ENCODE measurements at regions not wholly inside any gene's neighbourhood (a gene's known extent, or its start where the extent isn't known, plus 50 kb on each side); places are given as distances from the start of the nearest gene placed in this dataset.
"Not testable (repeated sequence)": the region's sequence is repeated elsewhere in the genome, so short reads cannot be mapped to it uniquely, and the experiment has no call there.

DNA sequence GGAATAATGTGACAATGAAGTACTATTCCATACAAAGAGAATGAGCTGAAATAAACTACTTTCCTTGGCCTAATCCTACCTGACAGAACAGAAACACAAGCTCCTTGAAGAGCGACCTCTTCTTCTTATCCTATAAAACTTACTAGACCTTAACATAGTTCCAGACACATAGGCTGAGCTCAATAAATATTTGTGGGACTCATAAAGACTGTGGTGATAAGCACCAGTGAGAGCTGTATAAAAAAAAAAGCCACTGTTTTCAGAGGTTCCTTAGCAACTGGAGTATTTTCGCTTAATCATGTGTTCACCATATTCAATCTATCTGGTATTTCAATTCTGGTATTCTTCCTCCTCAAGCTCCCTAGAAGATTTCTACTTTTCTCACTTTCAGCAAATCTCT, 1129.6 kb downstream of the STPG2 start:
- H3K27me3 ChIP-seq: no peaks in the 10 kb centered on the region
- in situ Hi-C loops (cut with MboI; ENCODE audit: low sequenced_read_pairs in 4 of 4): no loop called here
- H3K4me1 ChIP-seq: no peaks in the 10 kb centered on the region
- no peak overlapping the region for H3K27ac ChIP-seq
- TF ChIP-seq, protein P1, sequence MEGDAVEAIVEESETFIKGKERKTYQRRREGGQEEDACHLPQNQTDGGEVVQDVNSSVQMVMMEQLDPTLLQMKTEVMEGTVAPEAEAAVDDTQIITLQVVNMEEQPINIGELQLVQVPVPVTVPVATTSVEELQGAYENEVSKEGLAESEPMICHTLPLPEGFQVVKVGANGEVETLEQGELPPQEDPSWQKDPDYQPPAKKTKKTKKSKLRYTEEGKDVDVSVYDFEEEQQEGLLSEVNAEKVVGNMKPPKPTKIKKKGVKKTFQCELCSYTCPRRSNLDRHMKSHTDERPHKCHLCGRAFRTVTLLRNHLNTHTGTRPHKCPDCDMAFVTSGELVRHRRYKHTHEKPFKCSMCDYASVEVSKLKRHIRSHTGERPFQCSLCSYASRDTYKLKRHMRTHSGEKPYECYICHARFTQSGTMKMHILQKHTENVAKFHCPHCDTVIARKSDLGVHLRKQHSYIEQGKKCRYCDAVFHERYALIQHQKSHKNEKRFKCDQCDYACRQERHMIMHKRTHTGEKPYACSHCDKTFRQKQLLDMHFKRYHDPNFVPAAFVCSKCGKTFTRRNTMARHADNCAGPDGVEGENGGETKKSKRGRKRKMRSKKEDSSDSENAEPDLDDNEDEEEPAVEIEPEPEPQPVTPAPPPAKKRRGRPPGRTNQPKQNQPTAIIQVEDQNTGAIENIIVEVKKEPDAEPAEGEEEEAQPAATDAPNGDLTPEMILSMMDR (IDR thresholded peaks at IDR 0.05 in 4 of 5, conservative IDR thresholded peaks at IDR 0.05 in 1 of 5): no peak
- TF ChIP-seq POLR2A (IDR thresholded peaks at IDR 0.05): no peak
- intact Hi-C loops (cut with DNase I; ENCODE audit: low total_unique reads): no loop called here
- no peaks in the 10 kb centered on the region for H3K36me3 ChIP-seq
- no peak overlapping the region for H3K4me3 ChIP-seq
- DNase-seq (no peak), ATAC-seq (no peak)
- no peaks in the 10 kb centered on the region for H3K9me3 ChIP-seq

DNA sequence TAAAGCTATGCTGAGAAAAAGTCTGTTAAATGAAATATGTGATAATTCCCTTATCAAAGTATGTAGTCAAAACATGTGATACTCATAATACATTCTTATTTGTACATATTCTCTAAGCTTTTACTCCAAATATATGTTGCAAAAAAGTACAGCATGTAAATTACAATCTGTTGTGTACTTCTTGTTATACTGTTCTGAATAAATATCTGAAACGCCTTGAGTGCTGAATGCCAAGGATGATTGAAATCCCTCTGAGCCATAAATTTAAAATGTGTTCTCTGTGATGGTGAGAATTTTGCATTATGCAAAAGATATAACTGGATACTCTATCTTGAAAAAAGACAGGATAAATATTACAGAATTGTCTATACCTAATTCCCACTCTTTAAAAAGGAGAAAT, 1128.0 kb downstream of the STPG2 start:
- no peak for TF ChIP-seq POLR2A (IDR thresholded peaks at IDR 0.05)
- TF ChIP-seq, protein P1 (IDR thresholded peaks at IDR 0.05 in 4 of 5, conservative IDR thresholded peaks at IDR 0.05 in 1 of 5): no peak
- DNase-seq: no peak
- no peaks in the 10 kb centered on the region for H3K9me3 ChIP-seq
- H3K4me3 ChIP-seq: no peak overlapping the region
- no peaks in the 10 kb centered on the region for H3K27me3 ChIP-seq
- in situ Hi-C loops (cut with MboI; ENCODE audit: low sequenced_read_pairs in 4 of 4) (no loop called here), intact Hi-C loops (cut with DNase I; ENCODE audit: low total_unique reads) (no loop called here)
- no peak for ATAC-seq
- no peaks in the 10 kb centered on the region for H3K4me1 ChIP-seq
- H3K27ac ChIP-seq: no peak overlapping the region
- no peaks in the 10 kb centered on the region for H3K36me3 ChIP-seq

DNA sequence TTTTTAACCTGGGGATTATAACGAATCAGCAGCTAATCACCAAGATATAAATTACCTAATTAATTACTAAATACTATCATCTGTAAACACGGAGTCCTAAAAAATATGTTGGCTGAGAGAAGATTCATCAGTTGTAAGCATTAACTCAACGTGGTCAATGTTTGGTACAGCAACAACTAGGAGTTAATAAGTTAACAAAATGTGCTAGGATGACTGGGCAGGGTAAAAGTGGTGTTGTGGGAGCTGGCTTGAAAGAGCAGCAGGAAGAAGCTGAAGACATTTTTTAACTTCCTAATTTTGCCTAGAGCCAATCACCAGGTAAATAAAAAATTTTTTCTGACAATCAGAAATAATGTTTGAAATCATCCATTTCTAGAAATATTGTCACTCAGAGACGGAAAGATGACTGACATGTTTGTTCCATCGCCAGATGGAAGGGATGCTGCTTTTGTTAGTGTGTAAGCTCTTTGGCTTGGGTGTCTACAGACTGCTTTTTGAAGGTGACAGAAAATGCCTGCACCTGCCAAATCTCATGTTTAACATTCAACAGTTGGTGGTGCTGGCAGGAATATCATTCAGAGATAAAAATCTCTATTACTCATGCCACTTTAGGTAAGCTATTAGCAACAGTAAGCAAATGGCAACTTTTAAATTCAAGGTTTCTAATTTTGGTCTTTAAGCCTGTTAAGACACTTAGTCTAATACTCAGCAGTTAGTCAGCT, 1126.9 kb downstream of the STPG2 start:
- Histone ChIP-seq H3K27me3 (no peaks in the 10 kb centered on the region), H3K27ac (no peak overlapping the region), H3K4me3 (no peak overlapping the region), H3K4me1 (no peaks in the 10 kb centered on the region), H3K36me3 (no peaks in the 10 kb centered on the region), H3K9me3 (no peaks in the 10 kb centered on the region)
- ATAC-seq (no peak), DNase-seq (no peak)
- intact Hi-C loops (cut with DNase I; ENCODE audit: low total_unique reads) (no loop called here), in situ Hi-C loops (cut with MboI; ENCODE audit: low sequenced_read_pairs in 4 of 4) (no loop called here)
- TF ChIP-seq POLR2A (IDR thresholded peaks at IDR 0.05): no peak
- TF ChIP-seq, protein P1 (IDR thresholded peaks at IDR 0.05 in 4 of 5, conservative IDR thresholded peaks at IDR 0.05 in 1 of 5): no peak

DNA sequence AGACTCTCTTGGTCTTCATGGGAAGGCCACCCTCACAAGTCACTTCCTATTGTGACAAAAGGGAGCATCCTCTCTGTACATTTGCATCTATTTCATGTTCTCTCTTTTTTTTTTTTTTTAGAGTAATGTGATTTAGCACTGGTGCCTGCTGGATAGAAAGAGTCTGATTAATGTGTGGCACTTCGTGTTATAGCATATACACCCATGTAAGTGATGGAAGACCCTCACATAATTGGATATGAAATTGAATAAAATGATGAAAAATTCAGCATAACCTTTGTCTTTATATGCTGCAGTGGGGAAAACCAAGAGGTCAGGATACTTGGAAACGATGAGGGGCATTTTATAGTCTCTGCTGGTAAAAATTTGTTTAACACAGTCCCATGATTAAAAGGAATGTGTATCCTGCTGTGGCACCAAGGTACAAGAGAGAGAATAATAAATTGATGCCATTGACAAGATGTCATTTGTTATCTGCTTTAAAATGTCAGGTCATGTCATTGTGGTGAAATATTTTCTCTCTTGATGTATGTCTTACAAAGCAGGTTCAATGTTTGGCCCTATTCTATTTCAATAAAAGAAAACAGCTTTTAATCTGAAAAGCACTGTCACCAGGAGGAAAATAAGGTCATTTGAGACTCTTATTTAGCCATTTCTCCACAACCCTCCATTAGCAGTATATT, 1115.4 kb downstream of the STPG2 start:
- no peak for ATAC-seq
- H3K4me1 ChIP-seq: no peaks in the 10 kb centered on the region
- H3K9me3 ChIP-seq: no peaks in the 10 kb centered on the region
- in situ Hi-C loops (cut with MboI; ENCODE audit: low sequenced_read_pairs in 4 of 4) (no loop called here), intact Hi-C loops (cut with DNase I; ENCODE audit: low total_unique reads) (no loop called here)
- no peak overlapping the region for H3K27ac ChIP-seq
- H3K36me3 ChIP-seq: no peaks in the 10 kb centered on the region
- no peak for TF ChIP-seq POLR2A (IDR thresholded peaks at IDR 0.05)
- H3K27me3 ChIP-seq: no peaks in the 10 kb centered on the region
- no peak for DNase-seq
- H3K4me3 ChIP-seq: no peak overlapping the region

DNA sequence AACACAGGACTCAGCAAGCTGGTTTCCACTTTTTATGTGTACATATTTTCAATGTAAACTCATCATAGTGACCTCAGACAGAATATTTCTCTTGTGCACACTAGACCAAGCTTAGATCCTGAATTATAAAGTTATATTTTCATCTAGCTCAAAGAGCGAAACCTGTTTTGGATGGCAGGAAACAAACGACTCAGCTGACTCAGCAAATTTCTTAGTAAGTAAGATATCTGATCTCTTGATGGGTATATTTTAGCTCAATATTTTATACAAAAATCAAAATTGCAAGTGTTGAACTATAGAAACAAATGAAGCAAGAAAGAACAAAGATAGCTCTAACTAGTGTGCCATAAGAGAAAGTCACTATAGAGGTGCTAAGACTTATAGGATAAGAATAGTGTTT, 1114.5 kb downstream of the STPG2 start:
- H3K4me3 ChIP-seq: no peak overlapping the region
- no peak overlapping the region for H3K27ac ChIP-seq
- H3K4me1 ChIP-seq: no peaks in the 10 kb centered on the region
- DNase-seq (no peak), ATAC-seq (no peak)
- in situ Hi-C loops (cut with MboI; ENCODE audit: low sequenced_read_pairs in 4 of 4): no loop called here
- H3K36me3 ChIP-seq: no peaks in the 10 kb centered on the region
- TF ChIP-seq POLR2A (IDR thresholded peaks at IDR 0.05): no peak
- TF ChIP-seq, protein P1 (IDR thresholded peaks at IDR 0.05 in 4 of 5, conservative IDR thresholded peaks at IDR 0.05 in 1 of 5): no peak
- H3K27me3 ChIP-seq: no peaks in the 10 kb centered on the region
- intact Hi-C loops (cut with DNase I; ENCODE audit: low total_unique reads): no loop called here
- no peaks in the 10 kb centered on the region for H3K9me3 ChIP-seq

DNA sequence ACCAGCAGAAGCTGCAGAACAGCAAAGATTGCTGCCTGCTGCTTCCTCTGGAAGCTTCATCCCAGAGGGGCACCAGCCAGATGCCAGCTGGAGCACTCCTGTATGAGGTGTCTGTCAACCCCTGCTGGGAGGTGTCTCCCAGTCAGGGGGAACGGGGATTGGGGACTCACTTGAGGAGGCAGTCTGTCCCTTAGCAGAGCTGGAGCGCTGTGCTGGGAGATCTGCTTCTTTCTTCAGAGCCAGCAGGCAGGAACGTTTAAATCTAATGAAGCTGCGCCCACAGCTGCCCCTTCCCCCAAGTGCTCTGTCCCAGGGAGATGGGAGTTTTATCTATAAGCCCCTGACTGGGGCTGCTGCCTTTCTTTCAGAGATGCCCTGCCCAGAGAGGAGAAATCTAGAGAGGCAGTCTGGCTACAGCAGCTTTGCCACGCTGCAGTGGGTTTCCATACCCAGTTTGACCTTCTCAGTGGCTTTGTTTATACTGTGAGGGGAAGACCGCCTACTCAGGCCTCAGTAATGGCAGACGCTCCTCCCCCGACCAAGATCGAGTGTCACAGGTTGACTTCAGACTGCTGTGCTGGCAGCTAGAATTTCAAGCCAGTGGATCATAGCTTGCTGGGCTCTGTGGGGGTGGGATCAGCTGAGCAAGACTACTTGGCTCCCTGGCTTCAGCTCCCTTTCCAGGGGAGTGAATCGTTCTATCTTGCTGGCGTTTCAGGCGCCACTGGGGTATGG, 1105.7 kb downstream of the STPG2 start:
- DNase-seq; ATAC-seq; H3K27ac ChIP-seq; H3K9me3 ChIP-seq; H3K36me3 ChIP-seq; H3K4me3 ChIP-seq; intact Hi-C loops (cut with DNase I; ENCODE audit: low total_unique reads); H3K27me3 ChIP-seq; in situ Hi-C loops (cut with MboI; ENCODE audit: low sequenced_read_pairs in 4 of 4); H3K4me1 ChIP-seq: not testable (repeated sequence)
